SU-DHL-6 (cell line): ENCODE measurements at regions not wholly inside any gene's neighbourhood (a gene's known extent, or its start where the extent isn't known, plus 50 kb on each side); places are given as distances from the start of the nearest gene placed in this dataset.

ENCODE experiments used
- H2AFZ ChIP-seq: fragments of 200-600 bp; sonication (generic); 2 replicates; pipeline ENCODE4 v1.6.1; 2014; ENCODE audit warnings: low read depth, mild to moderate bottlenecking, moderate library complexity, mixed read lengths, antibody characterized with exemption, low read length; ENCODE audit not compliant: severe bottlenecking
- H3F3A ChIP-seq: fragments of 200-600 bp; shearing (Covaris generic); 2 replicates; pipeline ENCODE4 v1.6.0; 2016; ENCODE audit warnings: antibody characterized with exemption, mild to moderate bottlenecking; ENCODE audit not compliant: insufficient read depth
- H3K27ac ChIP-seq: fragments of 200-600 bp; sonication (generic); 2 replicates; pipeline ENCODE4 v1.5.1; 2016; ENCODE audit warnings: low read depth, mild to moderate bottlenecking, low read length, moderate library complexity, mixed read lengths
- H3K27me3 ChIP-seq: fragments of 200-600 bp; sonication (generic), shearing (Covaris generic); 2 replicates; pipeline ENCODE4 v1.6.0; 2014; ENCODE audit warnings: mild to moderate bottlenecking, low read length
- H3K36me3 ChIP-seq: fragments of 200-600 bp; sonication (generic); 2 replicates; pipeline ENCODE4 v1.6.1; 2014; ENCODE audit warnings: mild to moderate bottlenecking, low read length, mixed read lengths
- H3K4me2 ChIP-seq: fragments of 300-600, 200-600 bp; shearing (Covaris generic), sonication (generic); 2 replicates; pipeline ENCODE4 v1.6.0; 2014; ENCODE audit warnings: low read length, low read depth, mild to moderate bottlenecking; ENCODE audit not compliant: poor library complexity, severe bottlenecking
- H3K4me3 ChIP-seq: fragments of 200-600 bp; sonication (generic); 2 replicates; pipeline ENCODE4 v1.5.1; 2014; ENCODE audit warnings: antibody characterized with exemption, low read length, mild to moderate bottlenecking, mixed read lengths; ENCODE audit not compliant: insufficient read depth, poor library complexity, severe bottlenecking
- H3K79me2 ChIP-seq: fragments of 200-600 bp; sonication (generic); 2 replicates; pipeline ENCODE4 v1.6.1; 2014; ENCODE audit warnings: mild to moderate bottlenecking, low read length, moderate library complexity; ENCODE audit not compliant: insufficient read depth
- H3K9ac ChIP-seq: fragments of 200-600 bp; sonication (generic); 2 replicates; pipeline ENCODE4 v1.7.0; 2014; ENCODE audit warnings: mild to moderate bottlenecking, low read length
- H3K9me2 ChIP-seq: fragments of 200-600 bp; sonication (generic); replicated peaks from 2 replicates; pipeline ENCODE4 v1.6.1; 2014; ENCODE audit warnings: low read length; ENCODE audit not compliant: insufficient read depth
- H3K9me3 ChIP-seq: fragments of 200-600 bp; sonication (generic); 2 replicates; pipeline ENCODE4 v1.6.1; 2014; ENCODE audit warnings: low read length, mixed read lengths; ENCODE audit not compliant: insufficient read depth
- H4K20me1 ChIP-seq: fragments of 200-600 bp; sonication (generic); 2 replicates; pipeline ENCODE4 v1.6.1; 2014; ENCODE audit warnings: low read depth, mild to moderate bottlenecking, antibody characterized with exemption, low read length, moderate library complexity, mixed read lengths
- EZH2phosphoT487 ChIP-seq: fragments of 200-600 bp; sonication (generic), shearing (Covaris generic); conservative IDR thresholded peaks from 2 replicates; pipeline ENCODE4 v1.6.1; 2018; ENCODE audit warnings: mild to moderate bottlenecking, antibody characterized with exemption, low read length, moderate library complexity, mixed read lengths
- TF ChIP-seq, protein P1 (sequence below): fragments of 200-600 bp; sonication (generic); IDR thresholded peaks from one replicate; pipeline ENCODE4 v1.5.1; 2017; ENCODE audit warnings: antibody characterized with exemption, mild to moderate bottlenecking, low read length, moderate library complexity; ENCODE audit not compliant: insufficient read depth, poor library complexity, severe bottlenecking

DNA sequence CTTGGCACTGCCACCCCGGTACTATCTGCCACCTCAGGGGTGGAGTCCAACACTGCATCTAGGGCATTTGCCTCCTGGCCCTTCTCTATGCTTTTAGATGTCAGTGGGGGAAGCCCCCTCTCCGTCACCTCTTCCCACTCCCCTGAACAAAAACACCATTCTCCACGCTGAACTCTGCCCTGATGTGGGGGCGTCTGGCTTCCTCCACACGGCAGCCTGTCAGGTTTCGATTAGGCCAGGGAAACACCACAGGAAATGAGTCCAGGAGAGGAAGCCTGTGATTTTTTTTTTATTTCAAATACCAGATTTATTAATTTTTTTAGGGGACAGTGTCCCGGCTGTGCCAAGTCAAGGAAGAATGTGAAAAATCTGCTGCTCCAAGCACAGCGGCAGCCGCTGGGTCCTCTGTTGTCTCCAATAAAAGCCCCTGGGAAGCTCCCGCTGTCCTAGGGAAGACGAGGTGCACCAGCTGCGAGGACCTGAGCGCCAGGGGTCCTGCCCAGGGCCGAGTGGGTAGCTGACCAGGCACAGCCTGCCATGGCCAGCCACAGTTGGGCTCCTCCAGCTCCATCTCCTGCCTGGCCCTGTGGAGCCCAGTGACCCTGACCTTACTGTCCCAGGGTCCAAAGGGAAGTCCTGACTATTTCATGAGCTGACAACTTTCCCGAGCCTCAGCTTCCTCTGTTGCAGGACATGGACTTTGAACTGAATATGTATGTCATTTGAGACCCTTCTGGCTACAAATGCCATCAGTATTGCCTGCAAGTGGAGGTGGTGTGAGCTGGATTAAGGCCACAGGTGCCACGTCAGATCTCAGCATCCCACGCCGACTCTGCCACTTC, 336.7 kb downstream of the FOXL1 start:
- Histone ChIP-seq H3K9me2 (no peaks in the 10 kb centered on the region), H3K27me3 (no peaks in the 10 kb centered on the region)
- TF ChIP-seq, protein P1, sequence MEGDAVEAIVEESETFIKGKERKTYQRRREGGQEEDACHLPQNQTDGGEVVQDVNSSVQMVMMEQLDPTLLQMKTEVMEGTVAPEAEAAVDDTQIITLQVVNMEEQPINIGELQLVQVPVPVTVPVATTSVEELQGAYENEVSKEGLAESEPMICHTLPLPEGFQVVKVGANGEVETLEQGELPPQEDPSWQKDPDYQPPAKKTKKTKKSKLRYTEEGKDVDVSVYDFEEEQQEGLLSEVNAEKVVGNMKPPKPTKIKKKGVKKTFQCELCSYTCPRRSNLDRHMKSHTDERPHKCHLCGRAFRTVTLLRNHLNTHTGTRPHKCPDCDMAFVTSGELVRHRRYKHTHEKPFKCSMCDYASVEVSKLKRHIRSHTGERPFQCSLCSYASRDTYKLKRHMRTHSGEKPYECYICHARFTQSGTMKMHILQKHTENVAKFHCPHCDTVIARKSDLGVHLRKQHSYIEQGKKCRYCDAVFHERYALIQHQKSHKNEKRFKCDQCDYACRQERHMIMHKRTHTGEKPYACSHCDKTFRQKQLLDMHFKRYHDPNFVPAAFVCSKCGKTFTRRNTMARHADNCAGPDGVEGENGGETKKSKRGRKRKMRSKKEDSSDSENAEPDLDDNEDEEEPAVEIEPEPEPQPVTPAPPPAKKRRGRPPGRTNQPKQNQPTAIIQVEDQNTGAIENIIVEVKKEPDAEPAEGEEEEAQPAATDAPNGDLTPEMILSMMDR: no peak
- TF ChIP-seq EZH2phosphoT487: no peak

DNA sequence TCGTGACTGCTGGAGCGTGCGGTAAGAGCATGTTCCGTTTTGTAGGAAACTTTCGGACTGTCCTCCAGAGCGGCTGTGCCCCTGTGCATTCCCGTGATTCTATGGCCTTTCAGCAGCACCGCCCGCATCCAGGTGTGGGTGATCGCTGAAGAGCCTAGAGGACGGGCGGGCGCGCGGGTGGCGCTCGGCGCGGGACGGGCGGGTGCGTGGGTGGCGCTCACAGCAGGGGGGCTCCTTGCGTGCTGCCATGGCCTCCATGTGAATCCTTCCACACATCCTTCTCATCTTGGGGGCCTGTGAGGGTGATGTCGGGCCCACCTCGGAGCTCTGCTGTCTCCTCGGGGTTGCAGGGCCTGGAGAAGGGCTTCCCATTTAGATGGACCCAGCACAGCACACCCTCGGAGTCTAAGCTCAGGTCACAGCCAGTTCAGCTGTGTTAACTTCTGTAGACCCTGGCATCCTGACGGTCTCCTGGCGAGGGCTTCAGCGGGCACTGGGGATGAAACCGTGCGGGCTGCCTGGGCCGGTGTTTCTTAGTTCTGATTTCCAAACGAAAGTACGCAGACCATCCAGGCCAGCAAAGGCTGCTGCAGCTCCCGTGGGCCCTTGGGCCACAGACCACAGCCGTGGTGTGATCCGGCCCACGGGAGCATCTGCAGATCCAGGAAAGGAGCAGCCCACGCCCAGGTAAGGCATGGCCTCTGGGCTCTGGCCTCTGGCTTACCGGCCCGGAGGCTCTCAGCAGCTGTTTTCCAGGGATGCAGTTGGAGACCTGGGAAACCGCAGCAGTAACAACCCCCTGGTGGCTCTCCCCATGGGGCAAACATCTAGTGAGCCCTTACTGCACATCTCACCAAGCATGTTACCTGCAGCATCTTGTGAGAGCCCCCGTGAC, 339.4 kb downstream of the FOXL1 start:
- Histone ChIP-seq H3F3A (no peaks in the 10 kb centered on the region), H3K79me2 (no peaks in the 10 kb centered on the region), H3K27me3 (no peaks in the 10 kb centered on the region), H3K27ac (no peak overlapping the region), H3K9me2 (no peaks in the 10 kb centered on the region), H3K36me3 (no peaks in the 10 kb centered on the region), H3K4me3 (no peak overlapping the region), H3K9ac (no peak overlapping the region), H4K20me1 (no peaks in the 10 kb centered on the region), H3K9me3 (no peaks in the 10 kb centered on the region), H2AFZ (no peak overlapping the region), H3K4me2 (no peak overlapping the region)
- TF ChIP-seq, protein P1: no peak
- TF ChIP-seq EZH2phosphoT487: no peak

More for the DNA sequence above, 336.7 kb downstream of the FOXL1 start:
- no peak overlapping the region for H3K27ac ChIP-seq
- H4K20me1 ChIP-seq: no peaks in the 10 kb centered on the region
- H3K9ac ChIP-seq: no peak overlapping the region
- no peak overlapping the region for H3K4me2 ChIP-seq
- no peaks in the 10 kb centered on the region for H3K9me3 ChIP-seq
- no peak overlapping the region for H2AFZ ChIP-seq
- no peaks in the 10 kb centered on the region for H3K36me3 ChIP-seq
- no peak overlapping the region for H3K4me3 ChIP-seq
- no peaks in the 10 kb centered on the region for H3F3A ChIP-seq
- no peaks in the 10 kb centered on the region for H3K79me2 ChIP-seq

DNA sequence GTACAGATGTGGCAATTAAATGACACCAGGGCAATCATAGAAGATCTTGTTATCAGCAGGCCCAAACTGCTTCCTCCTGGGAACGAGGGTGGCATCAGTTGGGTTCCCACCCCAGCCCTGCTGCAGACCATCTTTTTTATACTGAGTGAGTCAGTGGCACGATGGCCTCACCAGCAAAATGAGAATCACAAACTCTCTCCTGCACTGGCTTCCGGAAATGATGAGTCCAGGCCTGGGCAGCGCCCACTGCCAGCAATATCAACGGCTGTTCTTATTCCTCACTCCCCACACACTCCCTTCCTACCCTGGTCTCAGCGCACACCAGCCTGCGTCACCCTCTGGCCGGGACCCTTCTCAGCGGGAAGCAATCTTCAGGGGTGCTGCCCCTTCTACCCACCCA, 340.3 kb downstream of the FOXL1 start:
- H3K4me3 ChIP-seq: no peak overlapping the region
- TF ChIP-seq EZH2phosphoT487: no peak
- TF ChIP-seq, protein P1: no peak
- no peaks in the 10 kb centered on the region for H3K36me3 ChIP-seq
- no peaks in the 10 kb centered on the region for H3K27me3 ChIP-seq
- no peaks in the 10 kb centered on the region for H3K79me2 ChIP-seq
- no peak overlapping the region for H3K4me2 ChIP-seq
- no peaks in the 10 kb centered on the region for H3K9me2 ChIP-seq
- H3K9me3 ChIP-seq: no peaks in the 10 kb centered on the region
- H3K9ac ChIP-seq: no peak overlapping the region
- no peaks in the 10 kb centered on the region for H3F3A ChIP-seq
- no peak overlapping the region for H3K27ac ChIP-seq
- H2AFZ ChIP-seq: no peak overlapping the region
- H4K20me1 ChIP-seq: no peaks in the 10 kb centered on the region
